Vagina (tissue), 2 donors: ENCODE measurements at regions not wholly inside any gene's neighbourhood (a gene's known extent, or its start where the extent isn't known, plus 50 kb on each side); places are given as distances from the start of the nearest gene placed in this dataset.

Source experiments
- CTCF ChIP-seq, 3 experiments: fragments of 450-650 bp in 2 of 3; fragments of 200-600 bp in 1 of 3; sonication (generic) in 1 of 3; IDR thresholded peaks; one replicate each; pipeline ENCODE4 v1.5.1; 2017 to 2019; ENCODE audit warnings: antibody characterized with exemption in 3 of 3, mild to moderate bottlenecking in 2 of 3, moderate library complexity in 2 of 3
- POLR2A ChIP-seq, 2 donors: fragments of 450-650 bp; IDR thresholded peaks; one replicate each; pipeline ENCODE4 v1.6.1; 2017; ENCODE audit warnings: antibody characterized with exemption in 2 of 2, mild to moderate bottlenecking in 2 of 2, moderate library complexity in 2 of 2
- POLR2AphosphoS5 ChIP-seq, 2 donors: sonication (generic); formaldehyde crosslinking; IDR thresholded peaks; one replicate each; pipeline ENCODE4 v1.9.0; 2017; ENCODE audit warnings: antibody characterized with exemption in 2 of 2, mild to moderate bottlenecking in 2 of 2, low read depth in 1 of 2; ENCODE audit not compliant: insufficient read depth in 1 of 2

GRCh38 chr17:63270610-63271009, 175.5 kb downstream of the CYB561 start:
- TF ChIP-seq CTCF (IDR thresholded peaks at IDR 0.05) (no peak), POLR2A (IDR thresholded peaks at IDR 0.05) (no peak), POLR2AphosphoS5 (IDR thresholded peaks at IDR 0.05; ENCODE audit: insufficient read depth in 1 of 2, low read depth in 1 of 2) (no peak)
